ENCODE measurements at regions not wholly inside any gene's neighbourhood (a gene's known extent, or its start where the extent isn't known, plus 50 kb on each side); places are given as distances from the start of the nearest gene placed in this dataset.

- no peak overlapping the region for H3K27ac ChIP-seq
- TF ChIP-seq CTCF (IDR thresholded peaks at IDR 0.05) = no peak
- no peaks in the 10 kb centered on the region for H3K27me3 ChIP-seq
- DNase-seq (no peak), ATAC-seq (no peak)
- no peaks in the 10 kb centered on the region for H3K36me3 ChIP-seq
- no peak overlapping the region for H3K4me3 ChIP-seq
- intact Hi-C loops (cut with DNase I) = no loop called here
- no peaks in the 10 kb centered on the region for H3K4me1 ChIP-seq
- no peaks in the 10 kb centered on the region for H3K9me3 ChIP-seq
These were observed 279.2 kb downstream of the WDR11 start for GRCh38 chr10:121130382-121130781.

GRCh38 chr10:121131014-121131413 is 279.9 kb downstream of the WDR11 start:
- Histone ChIP-seq H3K27me3 (no peaks in the 10 kb centered on the region), H3K4me1 (no peaks in the 10 kb centered on the region), H3K36me3 (no peaks in the 10 kb centered on the region), H3K9me3 (no peaks in the 10 kb centered on the region), H3K27ac (no peak overlapping the region), H3K4me3 (no peak overlapping the region)
- DNase-seq (no peak), ATAC-seq (no peak)
- no peak for TF ChIP-seq CTCF (IDR thresholded peaks at IDR 0.05)
- intact Hi-C loops (cut with DNase I) = no loop called here

DNA sequence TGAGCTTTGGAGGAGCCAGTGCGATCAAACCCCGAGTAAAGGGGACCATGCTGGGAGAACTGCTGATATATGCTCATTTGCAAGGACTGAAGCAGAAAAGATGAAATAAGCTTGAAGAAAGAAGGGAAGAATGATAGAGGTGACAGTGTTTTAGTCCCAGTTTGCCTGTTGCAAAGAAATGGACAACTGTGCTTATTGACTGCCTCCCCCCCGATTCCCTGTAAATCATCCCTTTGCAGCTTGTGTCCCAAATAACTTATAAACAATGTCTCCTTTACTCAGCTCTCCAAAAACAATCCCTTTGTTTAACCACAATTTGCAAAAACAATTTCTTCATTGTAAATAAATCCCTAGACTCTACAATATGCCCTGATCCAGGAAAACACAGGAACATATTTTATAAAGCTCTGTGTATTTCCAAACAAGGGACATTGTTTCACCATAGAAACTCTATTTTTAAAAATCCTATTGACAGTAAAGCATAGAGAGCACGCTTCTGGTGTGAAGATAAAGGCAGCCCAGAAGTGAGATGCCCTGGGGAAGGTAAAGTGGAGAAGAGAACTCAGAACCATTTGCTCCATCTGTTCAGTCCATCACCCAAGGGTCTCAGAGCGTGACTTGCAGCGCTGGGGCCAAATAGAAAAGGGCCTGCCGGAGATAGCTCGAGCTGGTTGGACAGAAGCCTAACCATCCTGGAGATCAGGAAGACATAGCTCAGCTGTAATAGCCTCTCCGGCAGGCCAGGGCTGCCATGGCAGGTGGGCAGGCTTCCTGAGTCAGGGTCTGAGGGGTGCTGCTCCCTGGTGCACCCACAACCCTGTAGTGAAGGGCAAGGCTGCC is 280.5 kb downstream of the WDR11 start:
- ATAC-seq = no peak
- no peak for DNase-seq
- Histone ChIP-seq H3K9me3 (no peaks in the 10 kb centered on the region), H3K36me3 (no peaks in the 10 kb centered on the region), H3K27ac (no peak overlapping the region), H3K27me3 (no peaks in the 10 kb centered on the region), H3K4me1 (no peaks in the 10 kb centered on the region), H3K4me3 (no peak overlapping the region)
- no peak for TF ChIP-seq CTCF (IDR thresholded peaks at IDR 0.05)
- intact Hi-C loops (cut with DNase I) = no loop called here

- ATAC-seq = no peak
These were observed 281.1 kb downstream of the WDR11 start for GRCh38 chr10:121132273-121132672.

GRCh38 chr10:121133901-121134300 is 282.7 kb downstream of the WDR11 start:
- Histone ChIP-seq H3K4me1 (no peaks in the 10 kb centered on the region), H3K36me3 (no peaks in the 10 kb centered on the region), H3K27ac (no peak overlapping the region), H3K27me3 (no peaks in the 10 kb centered on the region), H3K9me3 (no peaks in the 10 kb centered on the region), H3K4me3 (no peak overlapping the region)
- intact Hi-C loops (cut with DNase I) = no loop called here
- DNase-seq (no peak), ATAC-seq (no peak)
- no peak for TF ChIP-seq CTCF (IDR thresholded peaks at IDR 0.05)

More at GRCh38 chr10:121132273-121132672, 281.1 kb downstream of the WDR11 start:
- intact Hi-C loops (cut with DNase I) = no loop called here
- no peaks in the 10 kb centered on the region for H3K9me3 ChIP-seq
- no peak for DNase-seq
- H3K27me3 ChIP-seq = no peaks in the 10 kb centered on the region
- no peaks in the 10 kb centered on the region for H3K36me3 ChIP-seq
- no peaks in the 10 kb centered on the region for H3K4me1 ChIP-seq
- TF ChIP-seq CTCF (IDR thresholded peaks at IDR 0.05) = no peak
- H3K4me3 ChIP-seq = no peak overlapping the region
- no peak overlapping the region for H3K27ac ChIP-seq

Measured in upper lobe of right lung (tissue), 1 donor.